NCI-H524 (cell line): ENCODE measurements at regions not wholly inside any gene's neighbourhood (a gene's known extent, or its start where the extent isn't known, plus 50 kb on each side); places are given as distances from the start of the nearest gene placed in this dataset.
"Not testable (repeated sequence)": the region's sequence is repeated elsewhere in the genome, so short reads cannot be mapped to it uniquely, and the experiment has no call there.

ENCODE experiments used
- DNase-seq, 2 experiments: peaks; one replicate each; lab custom pipeline; 2025; lab: John Stamatoyannopoulos, UW

- DNase-seq, result no peak
Observed at GRCh38 chr4:134145369-134145768, 56.2 kb downstream of the PABPC4L start.

GRCh38 chr4:134144337-134144736, 57.3 kb downstream of the PABPC4L start:
- DNase-seq, result no peak

GRCh38 chr4:134141728-134142127, 59.9 kb downstream of the PABPC4L start:
- DNase-seq, result no peak

- no peak for DNase-seq
Observed at GRCh38 chr4:134139188-134139587, 62.4 kb downstream of the PABPC4L start.

GRCh38 chr4:134132086-134132783, 69.4 kb downstream of the PABPC4L start:
- no peak for DNase-seq

- DNase-seq, result no peak
Observed at GRCh38 chr4:134126955-134127354, 74.6 kb downstream of the PABPC4L start.

GRCh38 chr4:134126000-134126560, 75.5 kb downstream of the PABPC4L start:
- DNase-seq, result no peak

GRCh38 chr4:134122903-134123302, 78.7 kb downstream of the PABPC4L start:
- DNase-seq, result no peak

GRCh38 chr4:134117392-134118183, 84.0 kb downstream of the PABPC4L start:
- no peak for DNase-seq

GRCh38 chr4:134089885-134090284, 111.7 kb downstream of the PABPC4L start:
- DNase-seq, result no peak

- DNase-seq, result no peak
Observed at GRCh38 chr4:134085496-134085895, 116.1 kb downstream of the PABPC4L start.

GRCh38 chr4:134079085-134079484, 122.5 kb downstream of the PABPC4L start:
- DNase-seq, result not testable (repeated sequence)

- no peak for DNase-seq
Observed at GRCh38 chr4:134078230-134078914, 123.2 kb downstream of the PABPC4L start.

- no peak for DNase-seq
Observed at GRCh38 chr4:134073711-134074110, 127.9 kb downstream of the PABPC4L start.

- DNase-seq, result no peak
Observed at GRCh38 chr4:134072137-134072536, 129.5 kb downstream of the PABPC4L start.

GRCh38 chr4:134070174-134070573, 131.4 kb downstream of the PABPC4L start:
- DNase-seq, result no peak

GRCh38 chr4:134057356-134057755, 144.2 kb downstream of the PABPC4L start:
- no peak for DNase-seq

- not testable (repeated sequence) for DNase-seq
Observed at GRCh38 chr4:134046221-134046620, 155.4 kb downstream of the PABPC4L start.

- DNase-seq, result no peak
Observed at GRCh38 chr4:134045411-134045810, 156.2 kb downstream of the PABPC4L start.

GRCh38 chr4:134043266-134043665, 158.3 kb downstream of the PABPC4L start:
- DNase-seq, result no peak

GRCh38 chr4:134028421-134028820, 173.2 kb downstream of the PABPC4L start:
- no peak for DNase-seq

GRCh38 chr4:134027931-134028330, 173.7 kb downstream of the PABPC4L start:
- DNase-seq, result no peak
